ENCODE measurements at regions not wholly inside any gene's neighbourhood (a gene's known extent, or its start where the extent isn't known, plus 50 kb on each side); places are given as distances from the start of the nearest gene placed in this dataset.

DNA sequence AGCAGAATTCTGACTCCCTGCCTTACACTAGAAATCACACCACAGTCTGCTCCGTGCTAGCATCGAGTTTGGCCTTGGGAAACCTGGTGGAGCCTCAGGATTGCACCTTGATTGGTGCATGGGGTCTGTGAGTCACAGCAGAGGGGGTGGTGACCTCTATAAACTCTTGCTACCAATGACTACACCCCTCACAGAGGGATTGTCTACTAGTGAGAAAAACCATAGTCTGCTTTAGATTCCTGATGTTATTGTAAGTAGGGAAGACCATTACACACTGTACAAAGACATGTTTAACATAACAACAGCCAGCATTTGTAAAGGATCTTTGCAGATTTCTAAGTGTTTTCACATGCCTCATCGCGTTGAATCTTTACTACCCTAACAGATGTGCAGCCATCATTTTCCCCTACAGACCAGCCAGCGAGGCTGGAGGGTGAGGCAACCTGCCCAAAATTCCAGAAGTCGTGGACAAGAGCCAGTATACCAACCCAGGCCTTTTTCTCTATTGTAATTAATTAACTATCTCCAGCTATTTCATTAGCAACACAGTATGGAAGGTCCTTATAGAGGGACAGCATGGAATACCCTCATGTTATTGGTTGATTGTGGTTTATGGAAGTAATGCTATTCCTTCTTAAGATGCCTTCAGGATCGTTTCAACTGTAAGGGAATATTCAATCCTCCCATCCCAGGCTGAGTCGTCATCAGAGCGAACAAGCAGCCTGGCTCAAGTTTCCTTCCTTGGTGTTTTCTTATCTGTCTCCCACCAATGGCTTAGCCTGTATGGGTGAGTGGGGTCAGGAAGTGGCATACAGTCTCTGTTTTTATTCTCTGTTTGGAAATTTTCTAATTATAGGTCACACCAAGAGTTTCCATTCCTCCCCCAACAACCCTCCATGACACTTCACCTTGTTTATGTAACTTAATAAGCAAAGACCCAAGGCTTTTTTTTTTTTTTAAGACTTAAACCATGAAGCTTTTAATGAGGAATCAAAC is 55.9 kb upstream of the KDR start:
- DNase-seq (ENCODE audit: low spot score): no peak
- no peak for TF ChIP-seq FOXA2 (IDR thresholded peaks at IDR 0.05)
- peak; percentile 49 for TF ChIP-seq NR2F2 (IDR thresholded peaks at IDR 0.05)
- TF ChIP-seq EGR1 (IDR thresholded peaks at IDR 0.05; ENCODE audit: low read depth in 2 of 2): no peak
- Histone ChIP-seq H3K9me3 (ENCODE audit: control insufficient read depth in 4 of 4, low read length in 3 of 4) (no peaks in the 10 kb centered on the region), H3K27ac (ENCODE audit: low read depth in 1 of 2, low read length in 2 of 2) (no peak overlapping the region), H3K4me3 (ENCODE audit: low read depth in 1 of 3, low read length in 3 of 3) (no peak overlapping the region), H3K4me1 (ENCODE audit: control insufficient read depth in 4 of 4, insufficient read depth in 4 of 4, low read length in 3 of 4) (no peaks in the 10 kb centered on the region), H3K36me3 (ENCODE audit: control insufficient read depth in 4 of 4, insufficient read depth in 3 of 4, low read depth in 1 of 4, low read length in 3 of 4) (no peaks in the 10 kb centered on the region), H3K27me3 (ENCODE audit: control insufficient read depth in 4 of 4, insufficient read depth in 4 of 4, low read length in 3 of 4) (no peaks in the 10 kb centered on the region), H3K9ac (ENCODE audit: low read depth in 1 of 2, low read length in 2 of 2) (no peak overlapping the region)
- 55% methylated on average over 9 of the region's 9 CpGs for WGBS

DNA sequence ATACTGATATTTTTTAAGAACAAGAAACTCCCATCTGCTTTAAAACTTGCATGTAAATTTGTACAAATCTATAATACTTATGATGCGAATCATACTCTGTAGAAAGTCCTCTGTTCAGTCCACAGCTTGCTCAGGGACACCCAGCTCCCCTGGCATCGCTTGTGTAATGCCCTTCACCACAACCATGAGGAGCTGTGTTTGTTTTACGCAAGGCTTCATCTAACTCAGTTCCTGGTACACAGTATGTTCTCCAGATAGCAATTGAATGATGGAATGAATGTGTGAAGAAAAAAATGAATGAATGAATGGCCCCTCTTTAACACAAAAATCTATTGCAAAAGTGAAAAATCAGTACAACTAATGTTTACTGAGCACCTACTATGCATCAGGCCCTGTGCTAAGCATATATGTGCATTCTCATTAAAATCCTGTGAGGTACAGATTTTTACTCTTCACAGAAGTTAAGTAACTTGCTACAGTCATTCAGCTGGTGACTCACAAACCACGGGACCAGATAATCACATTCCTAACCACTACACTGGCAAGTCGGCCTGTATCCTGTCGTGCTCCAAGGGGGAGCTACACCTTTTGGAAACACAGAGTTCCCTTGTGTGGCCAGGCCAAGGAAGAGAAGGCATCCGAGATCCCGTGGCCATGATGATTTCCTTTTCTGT is 58.7 kb upstream of the KDR start:
- Histone ChIP-seq H3K36me3 (ENCODE audit: control insufficient read depth in 4 of 4, insufficient read depth in 3 of 4, low read depth in 1 of 4, low read length in 3 of 4) (no peaks in the 10 kb centered on the region), H3K9ac (ENCODE audit: low read depth in 1 of 2, low read length in 2 of 2) (no peak overlapping the region), H3K27ac (ENCODE audit: low read depth in 1 of 2, low read length in 2 of 2) (no peak overlapping the region), H3K9me3 (ENCODE audit: control insufficient read depth in 4 of 4, low read length in 3 of 4) (no peaks in the 10 kb centered on the region), H3K4me1 (ENCODE audit: control insufficient read depth in 4 of 4, insufficient read depth in 4 of 4, low read length in 3 of 4) (no peaks in the 10 kb centered on the region), H3K27me3 (ENCODE audit: control insufficient read depth in 4 of 4, insufficient read depth in 4 of 4, low read length in 3 of 4) (no peaks in the 10 kb centered on the region), H3K4me3 (ENCODE audit: low read depth in 1 of 3, low read length in 3 of 3) (no peak overlapping the region)
- TF ChIP-seq RAD21 (IDR thresholded peaks at IDR 0.05) (no peak), FOXA2 (IDR thresholded peaks at IDR 0.05) (no peak), SP1 (IDR thresholded peaks at IDR 0.05) (no peak), REST (IDR thresholded peaks at IDR 0.05) (no peak), GABPA (IDR thresholded peaks at IDR 0.05 in 1 of 2, conservative IDR thresholded peaks at IDR 0.05 in 1 of 2) (no peak), TAF1 (conservative IDR thresholded peaks at IDR 0.05) (no peak), JUND (IDR thresholded peaks at IDR 0.05) (no peak)
- DNase-seq (ENCODE audit: low spot score): no peak
- 49% methylated on average over 8 of the region's 8 CpGs for WGBS

DNA sequence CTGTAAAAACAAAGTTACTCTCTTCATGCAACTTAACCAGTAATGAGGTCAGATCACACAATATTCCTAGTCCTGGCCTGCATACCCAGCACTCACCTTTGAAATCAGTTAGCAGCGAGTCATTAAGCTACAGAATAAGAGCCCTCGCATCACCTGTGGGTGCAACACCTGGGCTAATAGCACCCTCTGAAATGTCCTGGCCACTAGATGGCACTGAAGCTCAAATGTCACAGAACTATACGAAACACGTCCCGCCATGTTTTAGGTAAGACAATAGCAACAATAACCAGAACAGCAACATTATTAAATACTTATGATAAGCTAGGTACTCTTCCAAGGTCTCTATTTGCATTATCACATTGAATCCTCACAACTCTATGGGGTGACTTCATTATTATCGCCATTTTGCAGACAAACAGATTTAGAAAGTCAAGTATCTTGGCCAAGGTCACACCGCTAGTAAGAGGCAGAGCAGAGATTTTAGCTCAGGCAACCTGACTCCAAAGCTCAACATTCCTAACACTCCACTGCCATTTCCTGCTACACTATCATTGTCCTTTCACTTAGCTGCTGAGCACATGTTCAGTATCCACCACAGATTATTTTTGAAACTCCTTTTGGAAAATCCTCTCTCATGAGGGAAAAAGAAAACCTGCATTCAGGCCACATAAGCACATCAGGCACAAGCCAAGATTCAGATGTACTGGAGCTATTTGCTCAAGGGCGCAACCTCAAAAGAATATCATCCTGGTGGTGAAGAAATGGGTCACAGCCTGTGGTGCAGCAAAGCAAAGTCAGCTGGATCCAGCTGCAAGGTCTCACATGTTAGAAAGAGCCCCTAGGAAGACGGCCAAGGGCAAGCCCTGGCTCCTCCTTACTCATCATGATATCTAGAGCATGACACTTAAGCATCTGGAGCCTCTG is 59.5 kb upstream of the KDR start:
- Histone ChIP-seq H3K9ac (ENCODE audit: low read depth in 1 of 2, low read length in 2 of 2) (no peak overlapping the region), H3K27ac (ENCODE audit: low read depth in 1 of 2, low read length in 2 of 2) (no peak overlapping the region), H3K4me1 (ENCODE audit: control insufficient read depth in 4 of 4, insufficient read depth in 4 of 4, low read length in 3 of 4) (no peaks in the 10 kb centered on the region), H3K27me3 (ENCODE audit: control insufficient read depth in 4 of 4, insufficient read depth in 4 of 4, low read length in 3 of 4) (no peaks in the 10 kb centered on the region), H3K9me3 (ENCODE audit: control insufficient read depth in 4 of 4, low read length in 3 of 4) (no peaks in the 10 kb centered on the region), H3K4me3 (ENCODE audit: low read depth in 1 of 3, low read length in 3 of 3) (no peak overlapping the region), H3K36me3 (ENCODE audit: control insufficient read depth in 4 of 4, insufficient read depth in 3 of 4, low read depth in 1 of 4, low read length in 3 of 4) (no peaks in the 10 kb centered on the region)
- TF ChIP-seq RAD21 (IDR thresholded peaks at IDR 0.05) (peak; percentile 47 to 60), SP1 (IDR thresholded peaks at IDR 0.05) (no peak)
- TF ChIP-seq, protein P1, sequence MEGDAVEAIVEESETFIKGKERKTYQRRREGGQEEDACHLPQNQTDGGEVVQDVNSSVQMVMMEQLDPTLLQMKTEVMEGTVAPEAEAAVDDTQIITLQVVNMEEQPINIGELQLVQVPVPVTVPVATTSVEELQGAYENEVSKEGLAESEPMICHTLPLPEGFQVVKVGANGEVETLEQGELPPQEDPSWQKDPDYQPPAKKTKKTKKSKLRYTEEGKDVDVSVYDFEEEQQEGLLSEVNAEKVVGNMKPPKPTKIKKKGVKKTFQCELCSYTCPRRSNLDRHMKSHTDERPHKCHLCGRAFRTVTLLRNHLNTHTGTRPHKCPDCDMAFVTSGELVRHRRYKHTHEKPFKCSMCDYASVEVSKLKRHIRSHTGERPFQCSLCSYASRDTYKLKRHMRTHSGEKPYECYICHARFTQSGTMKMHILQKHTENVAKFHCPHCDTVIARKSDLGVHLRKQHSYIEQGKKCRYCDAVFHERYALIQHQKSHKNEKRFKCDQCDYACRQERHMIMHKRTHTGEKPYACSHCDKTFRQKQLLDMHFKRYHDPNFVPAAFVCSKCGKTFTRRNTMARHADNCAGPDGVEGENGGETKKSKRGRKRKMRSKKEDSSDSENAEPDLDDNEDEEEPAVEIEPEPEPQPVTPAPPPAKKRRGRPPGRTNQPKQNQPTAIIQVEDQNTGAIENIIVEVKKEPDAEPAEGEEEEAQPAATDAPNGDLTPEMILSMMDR (IDR thresholded peaks at IDR 0.05; ENCODE audit: low read depth, low read length, missing input control): peak; percentile 36
- WGBS: 59% methylated on average over 9 of the region's 9 CpGs
- no peak for DNase-seq (ENCODE audit: low spot score)
